WTC11 (cell line): ENCODE measurements at regions not wholly inside any gene's neighbourhood (a gene's known extent, or its start where the extent isn't known, plus 50 kb on each side); places are given as distances from the start of the nearest gene placed in this dataset.

Source experiments
- ATAC-seq: fragments of 200-7000 bp; cut with Tn5 transposase; 2 replicates; pipeline ENCODE4 v1.10.0; 2021; ENCODE audit warnings: mild to moderate bottlenecking, moderate library complexity
- CTCF ChIA-PET: fragments of 300-600 bp; sonication (Branson Sonifier 250); formaldehyde crosslinking; loops from one replicate; lab custom pipeline; 2021; ENCODE audit warnings: antibody characterized with exemption; lab: Charles Lee
- POLR2A ChIA-PET: fragments of 350-600 bp; sonication (Branson Sonifier 250); formaldehyde crosslinking; loops from one replicate; lab custom pipeline; 2021; ENCODE audit warnings: antibody characterized with exemption; lab: Charles Lee
- DNase-seq: peaks from one replicate; pipeline ENCODE4 v3.0.0; 2021; ENCODE audit warnings: low spot score
- H3K27ac Mint-ChIP-seq: 2 replicates; pipeline ENCODE4 v1.8.0; 2021; ENCODE audit warnings: mixed read lengths
- H3K27me3 Mint-ChIP-seq: 2 replicates; pipeline ENCODE4 v1.8.0; 2021; ENCODE audit warnings: low read depth, mild to moderate bottlenecking, moderate library complexity, mixed read lengths
- H3K36me3 Mint-ChIP-seq: 2 replicates; pipeline ENCODE4 v1.8.0; 2021; ENCODE audit warnings: mixed read lengths
- H3K4me1 Mint-ChIP-seq: 2 replicates; pipeline ENCODE4 v1.8.0; 2022; ENCODE audit warnings: mixed read lengths
- H3K4me3 Mint-ChIP-seq: 2 replicates; pipeline ENCODE4 v1.8.0; 2021; ENCODE audit warnings: mild to moderate bottlenecking, moderate library complexity, mixed read lengths
- H3K9me3 Mint-ChIP-seq: 2 replicates; pipeline ENCODE4 v1.8.0; 2021; ENCODE audit warnings: mixed read lengths
- CBFB ChIP-seq: sonication (generic); formaldehyde crosslinking; IDR thresholded peaks from 2 replicates; pipeline ENCODE4 v1.8.1; 2022; ENCODE audit warnings: mild to moderate bottlenecking, low read depth, missing genetic modification reagents
- ESRRA ChIP-seq: sonication (generic); formaldehyde crosslinking; IDR thresholded peaks from 2 replicates; pipeline ENCODE4 v1.8.1; 2022; ENCODE audit warnings: mild to moderate bottlenecking, missing genetic modification reagents, borderline replicate concordance
- ETV6 ChIP-seq: sonication (generic); formaldehyde crosslinking; IDR thresholded peaks from 2 replicates; pipeline ENCODE4 v1.8.1; 2022; ENCODE audit warnings: mild to moderate bottlenecking, missing genetic modification reagents
- FOXK1 ChIP-seq: sonication (generic); formaldehyde crosslinking; IDR thresholded peaks from 2 replicates; pipeline ENCODE4 v1.8.0; 2022; ENCODE audit warnings: mild to moderate bottlenecking, moderate library complexity, missing genetic modification reagents
- FOXP1 ChIP-seq: sonication (generic); formaldehyde crosslinking; IDR thresholded peaks from 2 replicates; pipeline ENCODE4 v1.8.0; 2022; ENCODE audit warnings: missing genetic modification reagents, mild to moderate bottlenecking, moderate library complexity, borderline replicate concordance
- GRHL2 ChIP-seq: fragments of 250-450 bp; sonication (Bioruptor Pico); IDR thresholded peaks from 2 replicates; pipeline ENCODE4 v1.8.0; 2022; ENCODE audit warnings: mild to moderate bottlenecking, moderate library complexity; ENCODE audit not compliant: insufficient replicate concordance, severe bottlenecking
- JAZF1 ChIP-seq: fragments of 250-450 bp; sonication (Bioruptor Pico); IDR thresholded peaks from 2 replicates; pipeline ENCODE4 v1.9.0; 2021; ENCODE audit warnings: moderate library complexity, mild to moderate bottlenecking, inconsistent platforms
- NFE2L1 ChIP-seq: sonication (generic); formaldehyde crosslinking; IDR thresholded peaks from 2 replicates; pipeline ENCODE4 v1.8.1; 2023; ENCODE audit warnings: missing genetic modification reagents
- NFYB ChIP-seq: sonication (generic); formaldehyde crosslinking; conservative IDR thresholded peaks from 2 replicates; pipeline ENCODE4 v1.8.0; 2022; ENCODE audit warnings: low read depth, missing genetic modification reagents
- NR1H2 ChIP-seq: sonication (generic); formaldehyde crosslinking; IDR thresholded peaks from 2 replicates; pipeline ENCODE4 v1.9.0; 2021; ENCODE audit warnings: mild to moderate bottlenecking, moderate library complexity, missing genetic modification reagents
- RORB ChIP-seq: fragments of 250-450 bp; sonication (Bioruptor Pico); IDR thresholded peaks from 2 replicates; pipeline ENCODE4 v1.9.0; 2021; ENCODE audit warnings: mild to moderate bottlenecking
- SMAD4 ChIP-seq: sonication (generic); formaldehyde crosslinking; IDR thresholded peaks from 2 replicates; pipeline ENCODE4 v1.8.0; 2022; ENCODE audit warnings: mild to moderate bottlenecking, missing genetic modification reagents
- SOX15 ChIP-seq: fragments of 250-450 bp; sonication (Bioruptor Pico); IDR thresholded peaks from 2 replicates; pipeline ENCODE4 v1.9.0; 2021; ENCODE audit warnings: mild to moderate bottlenecking
- TCF7 ChIP-seq: sonication (generic); formaldehyde crosslinking; IDR thresholded peaks from 2 replicates; pipeline ENCODE4 v1.8.0; 2022; ENCODE audit warnings: mild to moderate bottlenecking, low read depth, missing genetic modification reagents, moderate library complexity
- TEAD4 ChIP-seq: sonication (generic); formaldehyde crosslinking; IDR thresholded peaks from 2 replicates; pipeline ENCODE4 v1.8.0; 2022; ENCODE audit warnings: mild to moderate bottlenecking, missing genetic modification reagents
- ZNF317 ChIP-seq: sonication (generic); formaldehyde crosslinking; IDR thresholded peaks from 2 replicates; pipeline ENCODE4 v1.8.1; 2023; ENCODE audit warnings: low read depth, mild to moderate bottlenecking, moderate library complexity, missing genetic modification reagents, borderline replicate concordance
- ZNF396 ChIP-seq: fragments of 250-450 bp; sonication (Bioruptor Pico); IDR thresholded peaks from 2 replicates; pipeline ENCODE4 v1.8.0; 2021; ENCODE audit warnings: mild to moderate bottlenecking, moderate library complexity, borderline replicate concordance
- TF ChIP-seq, protein P1 (sequence below): sonication (generic); formaldehyde crosslinking; IDR thresholded peaks from 2 replicates; pipeline ENCODE4 v1.8.0; 2022; ENCODE audit warnings: mild to moderate bottlenecking, missing genetic modification reagents
- TF ChIP-seq, protein P2 (sequence below): sonication (generic); formaldehyde crosslinking; IDR thresholded peaks from 2 replicates; pipeline ENCODE4 v1.8.1; 2023; ENCODE audit warnings: mild to moderate bottlenecking, missing genetic modification reagents
- TF ChIP-seq, protein P3 (sequence below): sonication (generic); formaldehyde crosslinking; IDR thresholded peaks from 2 replicates; pipeline ENCODE4 v1.8.0; 2023; ENCODE audit warnings: missing genetic modification reagents, mild to moderate bottlenecking, borderline replicate concordance
- TF ChIP-seq, protein P4 (sequence below): fragments of 250-450 bp; sonication (Bioruptor Pico); IDR thresholded peaks from 2 replicates; pipeline ENCODE4 v1.8.0; 2021; ENCODE audit warnings: mild to moderate bottlenecking
- TF ChIP-seq, protein P5 (sequence below): sonication (generic); formaldehyde crosslinking; IDR thresholded peaks from 2 replicates; pipeline ENCODE4 v1.8.0; 2023; ENCODE audit warnings: missing genetic modification reagents
- TF ChIP-seq, protein P6 (sequence below): sonication (generic); formaldehyde crosslinking; IDR thresholded peaks from 2 replicates; pipeline ENCODE4 v1.8.1; 2022; ENCODE audit warnings: mild to moderate bottlenecking, moderate library complexity, missing genetic modification reagents
- TF ChIP-seq, protein P7 (sequence below): sonication (generic); formaldehyde crosslinking; IDR thresholded peaks from 2 replicates; pipeline ENCODE4 v1.8.1; 2022; ENCODE audit warnings: missing genetic modification reagents, borderline replicate concordance

DNA sequence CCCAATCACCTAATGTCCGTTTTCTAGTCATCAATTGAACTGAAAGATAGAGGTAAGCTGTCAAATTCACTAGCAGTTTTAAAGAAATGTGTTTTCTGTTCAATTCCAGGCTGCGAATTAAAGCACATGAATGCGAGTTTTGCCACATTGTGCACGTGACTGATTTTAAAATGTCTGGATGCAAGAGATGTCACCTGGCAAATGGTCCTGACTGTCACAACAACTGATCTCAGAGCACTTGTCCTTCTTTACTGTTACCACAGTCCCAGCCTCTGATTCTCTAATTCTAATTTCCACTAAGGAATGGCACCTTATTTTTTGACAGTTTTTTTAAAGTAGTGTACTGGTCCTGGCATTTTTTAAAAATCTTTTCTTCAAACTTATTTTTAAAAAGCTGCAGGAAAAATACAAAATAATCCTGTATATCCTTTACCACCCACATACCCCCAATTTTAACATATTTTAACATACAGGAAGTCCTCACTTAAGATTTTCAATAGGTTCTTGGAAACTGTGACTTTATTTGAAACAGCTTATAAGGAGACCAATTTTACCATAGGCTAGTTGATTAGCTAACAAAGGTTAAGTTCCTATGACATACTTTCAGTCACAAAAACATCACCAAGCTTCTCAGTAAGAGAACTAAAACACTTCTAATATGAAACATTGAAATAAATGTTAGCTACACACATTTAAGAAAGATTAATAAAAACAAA, 1364.3 kb downstream of the EFNA5 start (continued):
- TF ChIP-seq, protein P1, sequence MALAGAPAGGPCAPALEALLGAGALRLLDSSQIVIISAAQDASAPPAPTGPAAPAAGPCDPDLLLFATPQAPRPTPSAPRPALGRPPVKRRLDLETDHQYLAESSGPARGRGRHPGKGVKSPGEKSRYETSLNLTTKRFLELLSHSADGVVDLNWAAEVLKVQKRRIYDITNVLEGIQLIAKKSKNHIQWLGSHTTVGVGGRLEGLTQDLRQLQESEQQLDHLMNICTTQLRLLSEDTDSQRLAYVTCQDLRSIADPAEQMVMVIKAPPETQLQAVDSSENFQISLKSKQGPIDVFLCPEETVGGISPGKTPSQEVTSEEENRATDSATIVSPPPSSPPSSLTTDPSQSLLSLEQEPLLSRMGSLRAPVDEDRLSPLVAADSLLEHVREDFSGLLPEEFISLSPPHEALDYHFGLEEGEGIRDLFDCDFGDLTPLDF (CRISPR knock-in tag) = no peak

DNA sequence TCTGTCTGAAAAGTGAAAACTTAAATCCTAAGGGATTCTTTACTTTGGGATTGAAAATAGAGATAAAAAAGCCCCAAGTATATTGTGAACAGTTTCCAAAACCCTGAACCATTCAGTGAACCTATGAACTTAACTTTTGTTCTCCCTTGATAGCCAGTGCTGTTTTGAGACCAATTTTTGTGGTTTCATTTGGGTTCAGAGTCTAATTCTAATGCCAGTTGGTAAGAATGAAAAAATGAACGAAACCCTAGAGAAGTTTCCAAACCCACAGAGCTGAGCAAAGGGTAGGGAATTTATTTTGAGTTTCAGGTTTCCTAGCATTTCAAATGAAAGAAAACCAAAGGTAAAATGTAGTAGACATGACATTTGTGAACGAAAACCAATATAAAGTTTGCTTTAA, 1366.8 kb downstream of the EFNA5 start:
- Mint-ChIP-seq H3K27ac (no peak overlapping the region), H3K27me3 (no peaks in the 10 kb centered on the region), H3K36me3 (no peaks in the 10 kb centered on the region), H3K9me3 (no peaks in the 10 kb centered on the region; the same call in 1 of the 2 replicates), H3K4me3 (no peak overlapping the region), H3K4me1 (peaks cover 34% of the 10 kb centered on the region)
- TF ChIP-seq GRHL2 (CRISPR knock-in tag) (no peak), TEAD4 (CRISPR knock-in tag) (no peak), JAZF1 (CRISPR knock-in tag) (no peak), ESRRA (no peak), TCF7 (no peak), CBFB (CRISPR knock-in tag) (no peak), SOX15 (no peak), NFYB (no peak), NFE2L1 (CRISPR knock-in tag) (no peak), ETV6 (no peak), FOXK1 (CRISPR knock-in tag) (no peak)
- TF ChIP-seq, protein P2, sequence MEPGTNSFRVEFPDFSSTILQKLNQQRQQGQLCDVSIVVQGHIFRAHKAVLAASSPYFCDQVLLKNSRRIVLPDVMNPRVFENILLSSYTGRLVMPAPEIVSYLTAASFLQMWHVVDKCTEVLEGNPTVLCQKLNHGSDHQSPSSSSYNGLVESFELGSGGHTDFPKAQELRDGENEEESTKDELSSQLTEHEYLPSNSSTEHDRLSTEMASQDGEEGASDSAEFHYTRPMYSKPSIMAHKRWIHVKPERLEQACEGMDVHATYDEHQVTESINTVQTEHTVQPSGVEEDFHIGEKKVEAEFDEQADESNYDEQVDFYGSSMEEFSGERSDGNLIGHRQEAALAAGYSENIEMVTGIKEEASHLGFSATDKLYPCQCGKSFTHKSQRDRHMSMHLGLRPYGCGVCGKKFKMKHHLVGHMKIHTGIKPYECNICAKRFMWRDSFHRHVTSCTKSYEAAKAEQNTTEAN = no peak
- TF ChIP-seq, protein P3, sequence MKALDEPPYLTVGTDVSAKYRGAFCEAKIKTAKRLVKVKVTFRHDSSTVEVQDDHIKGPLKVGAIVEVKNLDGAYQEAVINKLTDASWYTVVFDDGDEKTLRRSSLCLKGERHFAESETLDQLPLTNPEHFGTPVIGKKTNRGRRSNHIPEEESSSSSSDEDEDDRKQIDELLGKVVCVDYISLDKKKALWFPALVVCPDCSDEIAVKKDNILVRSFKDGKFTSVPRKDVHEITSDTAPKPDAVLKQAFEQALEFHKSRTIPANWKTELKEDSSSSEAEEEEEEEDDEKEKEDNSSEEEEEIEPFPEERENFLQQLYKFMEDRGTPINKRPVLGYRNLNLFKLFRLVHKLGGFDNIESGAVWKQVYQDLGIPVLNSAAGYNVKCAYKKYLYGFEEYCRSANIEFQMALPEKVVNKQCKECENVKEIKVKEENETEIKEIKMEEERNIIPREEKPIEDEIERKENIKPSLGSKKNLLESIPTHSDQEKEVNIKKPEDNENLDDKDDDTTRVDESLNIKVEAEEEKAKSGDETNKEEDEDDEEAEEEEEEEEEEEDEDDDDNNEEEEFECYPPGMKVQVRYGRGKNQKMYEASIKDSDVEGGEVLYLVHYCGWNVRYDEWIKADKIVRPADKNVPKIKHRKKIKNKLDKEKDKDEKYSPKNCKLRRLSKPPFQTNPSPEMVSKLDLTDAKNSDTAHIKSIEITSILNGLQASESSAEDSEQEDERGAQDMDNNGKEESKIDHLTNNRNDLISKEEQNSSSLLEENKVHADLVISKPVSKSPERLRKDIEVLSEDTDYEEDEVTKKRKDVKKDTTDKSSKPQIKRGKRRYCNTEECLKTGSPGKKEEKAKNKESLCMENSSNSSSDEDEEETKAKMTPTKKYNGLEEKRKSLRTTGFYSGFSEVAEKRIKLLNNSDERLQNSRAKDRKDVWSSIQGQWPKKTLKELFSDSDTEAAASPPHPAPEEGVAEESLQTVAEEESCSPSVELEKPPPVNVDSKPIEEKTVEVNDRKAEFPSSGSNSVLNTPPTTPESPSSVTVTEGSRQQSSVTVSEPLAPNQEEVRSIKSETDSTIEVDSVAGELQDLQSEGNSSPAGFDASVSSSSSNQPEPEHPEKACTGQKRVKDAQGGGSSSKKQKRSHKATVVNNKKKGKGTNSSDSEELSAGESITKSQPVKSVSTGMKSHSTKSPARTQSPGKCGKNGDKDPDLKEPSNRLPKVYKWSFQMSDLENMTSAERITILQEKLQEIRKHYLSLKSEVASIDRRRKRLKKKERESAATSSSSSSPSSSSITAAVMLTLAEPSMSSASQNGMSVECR (CRISPR knock-in tag) = no peak
- TF ChIP-seq, protein P4, sequence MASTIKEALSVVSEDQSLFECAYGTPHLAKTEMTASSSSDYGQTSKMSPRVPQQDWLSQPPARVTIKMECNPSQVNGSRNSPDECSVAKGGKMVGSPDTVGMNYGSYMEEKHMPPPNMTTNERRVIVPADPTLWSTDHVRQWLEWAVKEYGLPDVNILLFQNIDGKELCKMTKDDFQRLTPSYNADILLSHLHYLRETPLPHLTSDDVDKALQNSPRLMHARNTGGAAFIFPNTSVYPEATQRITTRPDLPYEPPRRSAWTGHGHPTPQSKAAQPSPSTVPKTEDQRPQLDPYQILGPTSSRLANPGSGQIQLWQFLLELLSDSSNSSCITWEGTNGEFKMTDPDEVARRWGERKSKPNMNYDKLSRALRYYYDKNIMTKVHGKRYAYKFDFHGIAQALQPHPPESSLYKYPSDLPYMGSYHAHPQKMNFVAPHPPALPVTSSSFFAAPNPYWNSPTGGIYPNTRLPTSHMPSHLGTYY (CRISPR knock-in tag) = no peak
- ATAC-seq (no peak), DNase-seq (no peak)
- CTCF ChIA-PET = interaction anchor here (2.2 kb wide), 1 partner anchor 35 kb away, joined by 10 read pairs; no protein-coding TSS in a partner anchor
- POLR2A ChIA-PET = no interaction called here

DNA sequence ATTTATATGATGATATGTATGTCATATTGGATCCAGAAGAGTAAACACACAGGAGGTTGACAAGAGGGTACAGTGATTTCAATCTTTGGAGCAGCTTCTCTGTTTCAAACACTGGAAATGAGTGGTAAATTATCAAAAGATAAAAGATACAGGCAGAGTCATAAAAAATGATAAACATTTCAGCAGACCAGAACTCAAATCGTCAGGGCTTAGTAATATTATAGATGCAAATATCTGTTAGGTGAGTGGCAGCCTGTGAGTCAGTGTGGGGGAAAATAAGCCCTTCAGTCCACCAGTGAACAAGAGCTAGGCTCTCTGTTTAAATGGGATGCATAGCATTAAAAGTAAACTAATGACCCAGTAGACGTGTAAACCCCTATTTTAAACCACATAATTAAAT, 1378.1 kb downstream of the EFNA5 start:
- ChIA-PET POLR2A (interaction anchor here (0.5 kb wide), 1 partner anchor 211 kb away, joined by 3 read pairs; no protein-coding TSS in a partner anchor), CTCF (no interaction called here)
- ATAC-seq (no peak), DNase-seq (no peak)
- Mint-ChIP-seq H3K36me3 (no peaks in the 10 kb centered on the region), H3K9me3 (no peaks in the 10 kb centered on the region), H3K4me1 (peaks cover 21% of the 10 kb centered on the region), H3K27me3 (no peaks in the 10 kb centered on the region), H3K4me3 (no peak overlapping the region), H3K27ac (no peak overlapping the region)
- TF ChIP-seq ZNF317 (no peak), FOXP1 (CRISPR knock-in tag) (no peak), RORB (CRISPR knock-in tag) (no peak), SMAD4 (CRISPR knock-in tag) (no peak), NR1H2 (CRISPR knock-in tag) (no peak), ZNF396 (CRISPR knock-in tag) (no peak)
- TF ChIP-seq, protein P5, sequence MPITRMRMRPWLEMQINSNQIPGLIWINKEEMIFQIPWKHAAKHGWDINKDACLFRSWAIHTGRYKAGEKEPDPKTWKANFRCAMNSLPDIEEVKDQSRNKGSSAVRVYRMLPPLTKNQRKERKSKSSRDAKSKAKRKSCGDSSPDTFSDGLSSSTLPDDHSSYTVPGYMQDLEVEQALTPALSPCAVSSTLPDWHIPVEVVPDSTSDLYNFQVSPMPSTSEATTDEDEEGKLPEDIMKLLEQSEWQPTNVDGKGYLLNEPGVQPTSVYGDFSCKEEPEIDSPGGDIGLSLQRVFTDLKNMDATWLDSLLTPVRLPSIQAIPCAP = no peak
- TF ChIP-seq, protein P6, sequence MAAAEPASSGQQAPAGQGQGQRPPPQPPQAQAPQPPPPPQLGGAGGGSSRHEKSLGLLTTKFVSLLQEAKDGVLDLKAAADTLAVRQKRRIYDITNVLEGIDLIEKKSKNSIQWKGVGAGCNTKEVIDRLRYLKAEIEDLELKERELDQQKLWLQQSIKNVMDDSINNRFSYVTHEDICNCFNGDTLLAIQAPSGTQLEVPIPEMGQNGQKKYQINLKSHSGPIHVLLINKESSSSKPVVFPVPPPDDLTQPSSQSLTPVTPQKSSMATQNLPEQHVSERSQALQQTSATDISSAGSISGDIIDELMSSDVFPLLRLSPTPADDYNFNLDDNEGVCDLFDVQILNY (CRISPR knock-in tag) = no peak
- TF ChIP-seq, protein P7, sequence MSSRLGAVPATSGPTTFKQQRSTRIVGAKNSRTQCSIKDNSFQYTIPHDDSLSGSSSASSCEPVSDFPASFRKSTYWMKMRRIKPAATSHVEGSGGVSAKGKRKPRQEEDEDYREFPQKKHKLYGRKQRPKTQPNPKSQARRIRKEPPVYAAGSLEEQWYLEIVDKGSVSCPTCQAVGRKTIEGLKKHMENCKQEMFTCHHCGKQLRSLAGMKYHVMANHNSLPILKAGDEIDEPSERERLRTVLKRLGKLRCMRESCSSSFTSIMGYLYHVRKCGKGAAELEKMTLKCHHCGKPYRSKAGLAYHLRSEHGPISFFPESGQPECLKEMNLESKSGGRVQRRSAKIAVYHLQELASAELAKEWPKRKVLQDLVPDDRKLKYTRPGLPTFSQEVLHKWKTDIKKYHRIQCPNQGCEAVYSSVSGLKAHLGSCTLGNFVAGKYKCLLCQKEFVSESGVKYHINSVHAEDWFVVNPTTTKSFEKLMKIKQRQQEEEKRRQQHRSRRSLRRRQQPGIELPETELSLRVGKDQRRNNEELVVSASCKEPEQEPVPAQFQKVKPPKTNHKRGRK = no peak
